MM.1S (cell line): ENCODE measurements at regions not wholly inside any gene's neighbourhood (a gene's known extent, or its start where the extent isn't known, plus 50 kb on each side); places are given as distances from the start of the nearest gene placed in this dataset.

Source experiments
- DNase-seq: peaks from one replicate; pipeline ENCODE4 v3.0.0-alpha.2; 2015
- H2AFZ ChIP-seq: fragments of 300-600 bp; sonication (generic); 2 replicates; pipeline ENCODE4 v1.6.0; 2016; ENCODE audit warnings: antibody characterized with exemption, low read length
- H3F3A ChIP-seq: fragments of 300-600 bp; sonication (generic); 2 replicates; pipeline ENCODE4 v1.6.1; 2016; ENCODE audit warnings: mild to moderate bottlenecking, antibody characterized with exemption, low read length, moderate library complexity, mixed read lengths; ENCODE audit not compliant: insufficient read depth
- H3K27ac ChIP-seq: fragments of 300-600 bp; sonication (generic); 2 replicates; pipeline ENCODE4 v1.5.1; 2016; ENCODE audit warnings: mild to moderate bottlenecking, low read length
- H3K27me3 ChIP-seq: fragments of 300-600 bp; sonication (generic); replicated peaks from 2 replicates; pipeline ENCODE4 v1.6.0; 2016; ENCODE audit warnings: low read length; ENCODE audit not compliant: insufficient read depth
- H3K36me3 ChIP-seq: fragments of 300-600 bp; sonication (generic); replicated peaks from 2 replicates; pipeline ENCODE4 v1.6.1; 2016; ENCODE audit warnings: mild to moderate bottlenecking, low read length, mixed read lengths; ENCODE audit not compliant: insufficient read depth
- H3K4me1 ChIP-seq: fragments of 300-600 bp; sonication (generic); 2 replicates; pipeline ENCODE4 v1.6.1; 2016; ENCODE audit warnings: low read length, mixed read lengths
- H3K4me2 ChIP-seq: fragments of 300-600 bp; sonication (generic); 2 replicates; pipeline ENCODE4 v1.6.0; 2016; ENCODE audit warnings: low read depth, low read length
- H3K4me3 ChIP-seq: fragments of 300-600 bp; sonication (generic); 2 replicates; pipeline ENCODE4 v1.5.1; 2016; ENCODE audit warnings: low read length, mixed read lengths
- H3K79me2 ChIP-seq: fragments of 300-600 bp; sonication (generic); 2 replicates; pipeline ENCODE4 v1.6.1; 2016; ENCODE audit warnings: mixed run types, low read length, mixed read lengths
- H3K9ac ChIP-seq: fragments of 300-600 bp; sonication (generic); 2 replicates; pipeline ENCODE4 v1.6.1; 2016; ENCODE audit warnings: low read length, mixed read lengths
- H3K9me2 ChIP-seq: fragments of 300-600 bp; sonication (generic); replicated peaks from 2 replicates; pipeline ENCODE4 v1.6.1; 2016; ENCODE audit warnings: mild to moderate bottlenecking, low read length, mixed read lengths; ENCODE audit not compliant: insufficient read depth
- H3K9me3 ChIP-seq: fragments of 300-600 bp; sonication (generic); replicated peaks from 2 replicates; pipeline ENCODE4 v1.6.1; 2016; ENCODE audit warnings: mild to moderate bottlenecking, low read length, mixed read lengths; ENCODE audit not compliant: insufficient read depth
- H4K20me1 ChIP-seq: fragments of 300-600 bp; sonication (generic); 2 replicates; pipeline ENCODE4 v1.6.1; 2016; ENCODE audit warnings: mild to moderate bottlenecking, low read length, moderate library complexity, mixed read lengths; ENCODE audit not compliant: insufficient read depth
- CTCF ChIP-seq: fragments of 300-600 bp; sonication (generic); IDR thresholded peaks from 2 replicates; pipeline ENCODE4 v1.5.1; 2016; ENCODE audit warnings: antibody characterized with exemption, low read length, mixed read lengths
- EZH2 ChIP-seq: fragments of 300-600 bp; sonication (generic); optimal IDR thresholded peaks from 2 replicates; pipeline ENCODE3; 2017; ENCODE audit warnings: low read depth, mild to moderate bottlenecking, antibody characterized with exemption, low read length, mixed read lengths
- EZH2phosphoT487 ChIP-seq: fragments of 300-600 bp; sonication (generic); IDR thresholded peaks from 2 replicates; pipeline ENCODE4 v1.6.1; 2018; ENCODE audit warnings: antibody characterized with exemption, low read length

- Histone ChIP-seq H3K4me1 (0 out of 2 replicates have a peak, but pooled peaks cover 4% of the 10 kb centered on the region), H3K9me3 (no peaks in the 10 kb centered on the region), H3K4me2 (no peak overlapping the region), H3K9ac (no peak overlapping the region), H3K36me3 (no peaks in the 10 kb centered on the region), H3K4me3 (no peak overlapping the region), H3K79me2 (peaks cover 5% of the 10 kb centered on the region; the same call in 1 of the 2 replicates), H3F3A (no peaks in the 10 kb centered on the region), H3K27ac (no peak overlapping the region), H3K27me3 (no peaks in the 10 kb centered on the region), H2AFZ (no peak overlapping the region), H3K9me2 (no peaks in the 10 kb centered on the region), H4K20me1 (no peaks in the 10 kb centered on the region)
- no peak for DNase-seq
- TF ChIP-seq EZH2phosphoT487, result no peak
- no peak for TF ChIP-seq EZH2
- no peak for TF ChIP-seq CTCF
These were observed 286.0 kb upstream of the DMRT1 start for GRCh38 chr9:555493-555892.

- Histone ChIP-seq H3K79me2 (peaks cover 5% of the 10 kb centered on the region; the same call in 1 of the 2 replicates), H2AFZ (no peak overlapping the region), H3K9ac (no peak overlapping the region), H4K20me1 (no peaks in the 10 kb centered on the region), H3K4me3 (no peak overlapping the region), H3K36me3 (no peaks in the 10 kb centered on the region), H3K9me3 (no peaks in the 10 kb centered on the region), H3F3A (no peaks in the 10 kb centered on the region), H3K4me2 (no peak overlapping the region), H3K4me1 (0 out of 2 replicates have a peak, but pooled peaks cover 4% of the 10 kb centered on the region), H3K27me3 (no peaks in the 10 kb centered on the region), H3K9me2 (no peaks in the 10 kb centered on the region), H3K27ac (no peak overlapping the region)
- no peak for DNase-seq
- no peak for TF ChIP-seq EZH2
- no peak for TF ChIP-seq CTCF
- TF ChIP-seq EZH2phosphoT487, result no peak
These were observed 285.3 kb upstream of the DMRT1 start for GRCh38 chr9:556199-556598.

- Histone ChIP-seq H3K9ac (no peak overlapping the region), H3K4me1 (0 out of 2 replicates have a peak, but pooled peaks cover 4% of the 10 kb centered on the region), H3K36me3 (no peaks in the 10 kb centered on the region), H3K79me2 (peaks cover 5% of the 10 kb centered on the region; the same call in 1 of the 2 replicates), H3F3A (no peaks in the 10 kb centered on the region), H3K9me2 (no peaks in the 10 kb centered on the region), H3K27me3 (no peaks in the 10 kb centered on the region), H3K4me2 (no peak overlapping the region), H3K4me3 (no peak overlapping the region), H2AFZ (no peak overlapping the region), H3K27ac (no peak overlapping the region), H4K20me1 (no peaks in the 10 kb centered on the region), H3K9me3 (no peaks in the 10 kb centered on the region)
- no peak for DNase-seq
- no peak for TF ChIP-seq EZH2phosphoT487
- no peak for TF ChIP-seq EZH2
- no peak for TF ChIP-seq CTCF
These were observed 284.8 kb upstream of the DMRT1 start for GRCh38 chr9:556675-557074.
